GM12872 (cell line): ENCODE measurements at regions not wholly inside any gene's neighbourhood (a gene's known extent, or its start where the extent isn't known, plus 50 kb on each side); places are given as distances from the start of the nearest gene placed in this dataset.

Experiments
- TF ChIP-seq, protein P1 (sequence below): IDR thresholded peaks from 3 replicates; pipeline ENCODE4 v1.5.1; 2011; ENCODE audit warnings: low read depth, mild to moderate bottlenecking, low read length, moderate library complexity; ENCODE audit not compliant: insufficient read depth

DNA sequence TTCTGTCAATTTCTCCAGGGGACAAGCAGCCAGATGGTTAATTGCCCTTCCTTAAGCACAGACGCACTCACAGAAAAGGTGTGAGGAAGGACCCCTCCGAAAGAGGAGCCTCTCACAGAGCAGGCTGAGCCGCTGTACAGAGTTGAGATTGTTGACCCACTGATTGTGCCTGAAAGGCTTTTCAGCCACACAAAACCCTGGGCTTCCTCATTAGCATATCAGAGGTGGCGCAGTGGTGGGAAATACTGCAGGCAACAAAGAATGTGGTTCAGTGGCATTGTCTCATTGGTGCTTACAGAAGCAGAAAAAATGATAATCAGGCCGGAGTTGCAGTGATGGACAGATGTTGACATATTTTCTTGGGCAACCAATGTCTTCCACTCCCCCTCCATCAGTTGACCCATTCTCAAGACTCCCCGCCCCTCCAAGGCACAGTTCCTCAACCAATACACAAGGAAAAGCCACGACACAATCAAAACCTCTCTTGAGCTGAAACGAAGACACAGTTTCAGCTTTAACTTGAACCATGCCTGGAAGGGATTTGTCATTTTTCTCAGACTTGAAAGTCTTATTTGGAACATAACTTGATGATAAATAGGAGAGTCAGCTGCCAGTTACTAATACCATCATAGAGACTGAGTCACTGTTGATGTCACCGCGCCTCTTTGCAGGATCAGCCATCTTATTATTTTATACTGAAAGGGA, 53.1 kb downstream of the ATXN3L start:
- TF ChIP-seq, protein P1, sequence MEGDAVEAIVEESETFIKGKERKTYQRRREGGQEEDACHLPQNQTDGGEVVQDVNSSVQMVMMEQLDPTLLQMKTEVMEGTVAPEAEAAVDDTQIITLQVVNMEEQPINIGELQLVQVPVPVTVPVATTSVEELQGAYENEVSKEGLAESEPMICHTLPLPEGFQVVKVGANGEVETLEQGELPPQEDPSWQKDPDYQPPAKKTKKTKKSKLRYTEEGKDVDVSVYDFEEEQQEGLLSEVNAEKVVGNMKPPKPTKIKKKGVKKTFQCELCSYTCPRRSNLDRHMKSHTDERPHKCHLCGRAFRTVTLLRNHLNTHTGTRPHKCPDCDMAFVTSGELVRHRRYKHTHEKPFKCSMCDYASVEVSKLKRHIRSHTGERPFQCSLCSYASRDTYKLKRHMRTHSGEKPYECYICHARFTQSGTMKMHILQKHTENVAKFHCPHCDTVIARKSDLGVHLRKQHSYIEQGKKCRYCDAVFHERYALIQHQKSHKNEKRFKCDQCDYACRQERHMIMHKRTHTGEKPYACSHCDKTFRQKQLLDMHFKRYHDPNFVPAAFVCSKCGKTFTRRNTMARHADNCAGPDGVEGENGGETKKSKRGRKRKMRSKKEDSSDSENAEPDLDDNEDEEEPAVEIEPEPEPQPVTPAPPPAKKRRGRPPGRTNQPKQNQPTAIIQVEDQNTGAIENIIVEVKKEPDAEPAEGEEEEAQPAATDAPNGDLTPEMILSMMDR: no peak

GRCh38 chrX:13265549-13266132, 54.2 kb downstream of the ATXN3L start:
- TF ChIP-seq, protein P1: no peak

DNA sequence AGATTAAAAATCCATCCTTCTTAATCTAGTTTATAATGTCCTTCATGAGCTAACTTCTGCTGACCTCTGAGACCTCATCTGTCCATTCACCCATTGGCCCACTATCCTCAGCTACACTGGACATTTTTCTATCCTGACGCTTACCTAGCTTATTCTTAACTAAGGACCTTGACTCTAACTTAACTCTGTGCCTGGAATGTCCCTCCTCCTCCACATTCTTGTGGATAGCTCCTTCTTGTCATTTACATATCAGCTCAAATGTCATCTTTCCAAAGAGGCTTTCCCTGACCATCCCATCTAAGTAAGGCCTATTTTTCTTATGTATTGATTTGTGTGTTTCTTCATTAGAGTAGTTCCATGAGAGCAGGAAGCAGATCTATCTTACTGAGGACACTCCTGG, 54.7 kb downstream of the ATXN3L start:
- TF ChIP-seq, protein P1: no peak

DNA sequence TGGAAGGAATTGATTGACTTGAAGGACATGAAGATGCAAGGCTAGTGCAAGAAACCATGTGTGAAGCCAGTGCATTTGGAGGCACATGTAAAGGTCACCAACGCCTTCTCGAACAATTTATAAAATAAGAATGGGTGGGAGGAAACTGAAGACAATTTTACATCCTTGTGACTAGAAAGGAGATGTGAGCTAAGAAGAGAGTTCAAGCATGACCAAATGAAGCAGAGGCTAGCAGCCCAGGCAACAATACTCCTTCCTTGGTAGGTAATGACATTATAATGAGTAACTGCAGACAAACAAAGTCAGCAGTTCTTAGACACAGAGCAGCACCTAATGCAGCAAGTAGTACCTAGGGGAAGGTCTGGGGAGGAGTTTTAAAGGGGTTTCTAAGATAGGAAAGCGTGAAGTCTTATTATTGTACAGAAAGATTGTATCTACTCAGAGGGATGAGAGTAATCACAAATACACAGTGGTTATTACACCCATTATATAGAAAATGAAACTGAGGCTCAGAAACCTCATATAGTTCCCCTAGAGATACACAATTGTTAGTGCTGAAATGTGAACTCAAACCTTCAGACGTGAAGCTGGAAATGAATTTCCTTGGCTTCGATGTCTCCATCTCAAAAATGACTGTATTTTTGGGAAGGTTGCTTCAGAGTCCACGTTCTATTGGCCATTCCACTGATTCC, 56.1 kb downstream of the ATXN3L start:
- TF ChIP-seq, protein P1: no peak

DNA sequence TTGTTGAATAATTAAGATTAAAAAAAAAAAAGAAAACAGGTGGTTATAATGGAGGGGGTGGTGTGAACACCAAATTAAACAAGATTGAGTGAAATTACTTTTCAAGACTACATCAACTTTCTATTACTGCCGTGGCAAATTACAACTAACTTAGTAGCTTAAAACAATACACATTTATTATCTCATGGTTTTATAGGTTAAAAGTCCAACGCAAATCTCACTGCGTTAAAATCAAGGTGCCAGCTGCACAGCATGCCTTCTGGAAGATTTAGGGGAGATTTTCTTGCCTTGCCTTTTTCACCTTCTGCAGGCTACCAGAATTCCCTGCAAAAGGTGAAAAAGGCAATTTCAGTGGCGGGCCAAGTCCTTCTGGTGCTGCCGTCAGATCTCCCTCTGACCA, 58.5 kb downstream of the ATXN3L start:
- TF ChIP-seq, protein P1: no peak

DNA sequence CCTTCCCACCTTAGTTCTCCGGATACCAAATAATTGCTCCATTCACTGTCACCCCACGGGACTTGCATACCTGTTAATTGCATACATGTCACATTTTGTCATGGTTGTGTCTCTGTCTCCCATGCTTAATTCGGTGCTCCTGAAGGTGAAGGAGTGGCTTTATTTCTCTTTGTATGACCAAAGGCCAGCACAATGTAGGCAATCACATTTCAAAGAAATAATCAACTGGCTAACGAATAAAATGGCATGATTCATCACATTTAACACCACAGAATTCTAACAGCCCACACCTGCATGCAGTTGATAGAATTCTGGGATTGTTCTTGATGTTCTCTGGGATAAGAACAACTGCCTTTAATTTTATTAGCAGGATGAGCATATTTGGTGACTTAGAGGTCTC, 59.3 kb downstream of the ATXN3L start:
- TF ChIP-seq, protein P1: no peak

GRCh38 chrX:13258725-13259124, 61.1 kb downstream of the ATXN3L start:
- TF ChIP-seq, protein P1: no peak
